Prostate gland (tissue), 2 donors: ENCODE measurements at regions not wholly inside any gene's neighbourhood (a gene's known extent, or its start where the extent isn't known, plus 50 kb on each side); places are given as distances from the start of the nearest gene placed in this dataset.

ENCODE experiments used
- DNase-seq: peaks from one replicate; pipeline ENCODE4 v3.0.0-alpha.2; 2019; ENCODE audit warnings: low spot score
- H3K27ac ChIP-seq, 2 donors: fragments of 200-600 bp; sonication (generic); 2 replicates each; pipeline ENCODE4 v1.5.1; 2017 to 2019
- H3K27me3 ChIP-seq: fragments of 200-600 bp; sonication (generic); replicated peaks from 2 replicates; pipeline ENCODE4 v1.5.1; 2019; ENCODE audit not compliant: insufficient read depth
- H3K36me3 ChIP-seq, 2 donors: fragments of 200-600 bp; sonication (generic); 1 replicate in 1 of 2; 2 replicates in 1 of 2; pipeline versions ENCODE4 v1.5.1 to v1.8.1; 2017 to 2019
- H3K4me1 ChIP-seq: fragments of 200-600 bp; sonication (generic); replicated peaks from 2 replicates; pipeline ENCODE4 v1.5.1; 2019
- H3K4me3 ChIP-seq, 2 donors: fragments of 200-600 bp; sonication (generic); 2 replicates each; pipeline ENCODE4 v1.5.1; 2017 to 2019
- H3K9me3 ChIP-seq: fragments of 200-600 bp; sonication (generic); 2 replicates; pipeline ENCODE4 v1.5.1; 2017
- CTCF ChIP-seq, 4 experiments: fragments of 200-600 bp in 2 of 4; fragments of 450-650 bp in 2 of 4; sonication (generic) in 2 of 4; IDR thresholded peaks; 1 replicate in 3 of 4; 2 replicates in 1 of 4; pipeline ENCODE4 v1.5.1; 2016 to 2019; ENCODE audit warnings: antibody characterized with exemption in 4 of 4, mild to moderate bottlenecking in 2 of 4, moderate library complexity in 2 of 4
- POLR2A ChIP-seq: fragments of 450-650 bp; IDR thresholded peaks from one replicate; pipeline ENCODE4 v1.6.1; 2016; ENCODE audit warnings: antibody characterized with exemption, mild to moderate bottlenecking
- POLR2AphosphoS5 ChIP-seq: sonication (generic); formaldehyde crosslinking; IDR thresholded peaks from one replicate; pipeline ENCODE4 v1.6.1; 2017; ENCODE audit warnings: antibody characterized with exemption
- WGBS: methylation state at CpG from one replicate; pipeline ENCODE4 v1.1.5; 2018; 5-methylcytosine and 5-hydroxymethylcytosine counted together
- intact Hi-C: fragments of 100-400 bp; cut with DNase I; formaldehyde crosslinking; loops from one replicate; pipeline ENCODE4 v1.14.2; 2022

- H3K36me3 ChIP-seq = no peaks in the 10 kb centered on the region
- intact Hi-C loops = no loop called here
These were observed 109.3 kb downstream of the MAFB start for GRCh38 chr20:40579701-40580100.

GRCh38 chr20:40578961-40579360 is 110.1 kb downstream of the MAFB start:
- DNase-seq = no peak
- Histone ChIP-seq H3K27me3 (no peaks in the 10 kb centered on the region), H3K4me1 (no peaks in the 10 kb centered on the region), H3K9me3 (no peaks in the 10 kb centered on the region), H3K36me3 (no peaks in the 10 kb centered on the region), H3K27ac (no peak overlapping the region), H3K4me3 (no peak overlapping the region)
- 68% methylated on average over 4 of the region's 4 CpGs for WGBS
- intact Hi-C loops = no loop called here
- TF ChIP-seq POLR2A (no peak), POLR2AphosphoS5 (no peak)

More at GRCh38 chr20:40579701-40580100, 109.3 kb downstream of the MAFB start:
- no peaks in the 10 kb centered on the region for H3K27me3 ChIP-seq
- TF ChIP-seq POLR2AphosphoS5 (no peak), POLR2A (no peak), CTCF (IDR thresholded peaks at IDR 0.05) (no peak)
- H3K4me3 ChIP-seq = no peak overlapping the region
- no peak for DNase-seq
- WGBS = 100% methylated on average over 1 of the region's 1 CpG
- H3K4me1 ChIP-seq = no peaks in the 10 kb centered on the region
- no peak overlapping the region for H3K27ac ChIP-seq
- no peaks in the 10 kb centered on the region for H3K9me3 ChIP-seq

DNA sequence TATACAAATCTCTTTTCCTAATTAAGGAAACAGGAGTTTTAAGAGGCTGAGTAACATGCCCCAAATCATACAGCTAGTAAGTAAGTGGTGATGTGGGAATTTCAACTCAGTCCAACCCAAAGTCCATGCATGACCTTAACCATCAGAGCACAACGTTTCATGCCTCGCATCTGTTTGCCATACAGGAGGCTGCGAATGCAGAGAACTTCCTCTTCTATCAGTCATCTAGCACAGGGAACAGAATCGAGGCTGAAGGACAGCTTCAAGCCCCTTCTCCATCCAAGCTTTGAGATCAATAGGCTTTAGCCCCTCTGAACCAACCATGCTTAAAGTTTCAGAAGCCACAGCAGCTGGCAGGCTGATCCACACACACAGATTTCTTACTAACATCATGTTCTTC is 113.2 kb downstream of the MAFB start:
- Histone ChIP-seq H3K36me3 (no peaks in the 10 kb centered on the region), H3K27ac (no peak overlapping the region), H3K4me1 (no peaks in the 10 kb centered on the region), H3K27me3 (no peaks in the 10 kb centered on the region), H3K4me3 (no peak overlapping the region), H3K9me3 (no peaks in the 10 kb centered on the region)
- no peak for DNase-seq
- no peak for TF ChIP-seq POLR2AphosphoS5
- TF ChIP-seq POLR2A = no peak
- no peak for TF ChIP-seq CTCF (IDR thresholded peaks at IDR 0.05)
- WGBS = 49% methylated on average over 4 of the region's 4 CpGs
- intact Hi-C loops = no loop called here

GRCh38 chr20:40572251-40572650 is 116.8 kb downstream of the MAFB start:
- Histone ChIP-seq H3K4me1 (no peaks in the 10 kb centered on the region), H3K36me3 (no peaks in the 10 kb centered on the region), H3K9me3 (no peaks in the 10 kb centered on the region), H3K27ac (no peak overlapping the region), H3K27me3 (no peaks in the 10 kb centered on the region), H3K4me3 (no peak overlapping the region)
- TF ChIP-seq CTCF (IDR thresholded peaks at IDR 0.05) (no peak), POLR2AphosphoS5 (no peak), POLR2A (no peak)
- intact Hi-C loops = no loop called here
- 92% methylated on average over 1 of the region's 1 CpG for WGBS
- no peak for DNase-seq

GRCh38 chr20:40571639-40572038 is 117.4 kb downstream of the MAFB start:
- 80% methylated on average over 1 of the region's 1 CpG for WGBS
- intact Hi-C loops = no loop called here
- no peaks in the 10 kb centered on the region for H3K4me1 ChIP-seq
- no peaks in the 10 kb centered on the region for H3K9me3 ChIP-seq
- DNase-seq = no peak
- H3K36me3 ChIP-seq = no peaks in the 10 kb centered on the region
- no peak for TF ChIP-seq POLR2A
- no peak for TF ChIP-seq CTCF (IDR thresholded peaks at IDR 0.05)
- H3K27me3 ChIP-seq = no peaks in the 10 kb centered on the region
- no peak overlapping the region for H3K27ac ChIP-seq
- no peak overlapping the region for H3K4me3 ChIP-seq
